Right lobe of liver (tissue), 4 donors: ENCODE measurements at regions not wholly inside any gene's neighbourhood (a gene's known extent, or its start where the extent isn't known, plus 50 kb on each side); places are given as distances from the start of the nearest gene placed in this dataset.

ENCODE experiments used
- POLR2A ChIP-seq: fragments of 450-650 bp; IDR thresholded peaks from one replicate; pipeline ENCODE4 v1.6.1; 2017; ENCODE audit warnings: antibody characterized with exemption, mild to moderate bottlenecking
- TF ChIP-seq, protein P1 (sequence below), 4 donors: fragments of 200-600 bp in 3 of 4; fragments of 450-650 bp in 1 of 4; IDR thresholded peaks; one replicate each; pipeline versions ENCODE4 v1.5.1 to v1.8.0; 2016 to 2022; ENCODE audit warnings: antibody characterized with exemption in 4 of 4, mild to moderate bottlenecking in 2 of 4
- donor health status: DM: no; HTN: no; CAD: no.
- donor health status: DM: no; HTN: no; CAD: no.
- donor health status: DM: no; HTN: yes; CAD: no.

DNA sequence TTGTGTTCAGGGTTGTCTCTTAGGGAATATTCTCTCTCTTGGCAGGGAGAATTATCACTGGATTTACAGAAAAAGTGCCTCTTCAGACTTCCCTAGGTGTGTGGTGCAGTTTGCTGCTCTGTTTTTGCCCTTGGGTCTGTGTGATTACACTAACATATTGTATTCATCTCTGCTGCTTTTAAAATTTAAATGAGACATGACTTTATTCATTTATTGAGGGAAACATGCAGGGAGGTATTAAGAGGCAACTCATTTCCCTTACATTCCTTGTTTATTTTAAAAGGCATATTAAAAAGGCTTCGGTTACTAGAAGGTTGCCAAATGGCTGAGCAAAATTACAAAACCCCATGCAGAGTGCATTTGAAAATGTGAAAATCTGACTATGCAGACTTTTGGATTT is 135.1 kb upstream of the GEMIN8 start:
- no peak for TF ChIP-seq POLR2A
- TF ChIP-seq, protein P1, sequence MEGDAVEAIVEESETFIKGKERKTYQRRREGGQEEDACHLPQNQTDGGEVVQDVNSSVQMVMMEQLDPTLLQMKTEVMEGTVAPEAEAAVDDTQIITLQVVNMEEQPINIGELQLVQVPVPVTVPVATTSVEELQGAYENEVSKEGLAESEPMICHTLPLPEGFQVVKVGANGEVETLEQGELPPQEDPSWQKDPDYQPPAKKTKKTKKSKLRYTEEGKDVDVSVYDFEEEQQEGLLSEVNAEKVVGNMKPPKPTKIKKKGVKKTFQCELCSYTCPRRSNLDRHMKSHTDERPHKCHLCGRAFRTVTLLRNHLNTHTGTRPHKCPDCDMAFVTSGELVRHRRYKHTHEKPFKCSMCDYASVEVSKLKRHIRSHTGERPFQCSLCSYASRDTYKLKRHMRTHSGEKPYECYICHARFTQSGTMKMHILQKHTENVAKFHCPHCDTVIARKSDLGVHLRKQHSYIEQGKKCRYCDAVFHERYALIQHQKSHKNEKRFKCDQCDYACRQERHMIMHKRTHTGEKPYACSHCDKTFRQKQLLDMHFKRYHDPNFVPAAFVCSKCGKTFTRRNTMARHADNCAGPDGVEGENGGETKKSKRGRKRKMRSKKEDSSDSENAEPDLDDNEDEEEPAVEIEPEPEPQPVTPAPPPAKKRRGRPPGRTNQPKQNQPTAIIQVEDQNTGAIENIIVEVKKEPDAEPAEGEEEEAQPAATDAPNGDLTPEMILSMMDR (IDR thresholded peaks at IDR 0.05) = no peak
